Stimulated activated CD8-positive, alpha-beta memory T cell treated with anti-CD3 and anti-CD28 coated beads, Interleukin-15, amount 100 ng/mL, for 24 hours (primary cell): ENCODE measurements at regions not wholly inside any gene's neighbourhood (a gene's known extent, or its start where the extent isn't known, plus 50 kb on each side); places are given as distances from the start of the nearest gene placed in this dataset.

Source experiments
- DNase-seq: peaks from one replicate; pipeline ENCODE4 v3.0.0-alpha.2; 2020; ENCODE audit warnings: low read depth

DNA sequence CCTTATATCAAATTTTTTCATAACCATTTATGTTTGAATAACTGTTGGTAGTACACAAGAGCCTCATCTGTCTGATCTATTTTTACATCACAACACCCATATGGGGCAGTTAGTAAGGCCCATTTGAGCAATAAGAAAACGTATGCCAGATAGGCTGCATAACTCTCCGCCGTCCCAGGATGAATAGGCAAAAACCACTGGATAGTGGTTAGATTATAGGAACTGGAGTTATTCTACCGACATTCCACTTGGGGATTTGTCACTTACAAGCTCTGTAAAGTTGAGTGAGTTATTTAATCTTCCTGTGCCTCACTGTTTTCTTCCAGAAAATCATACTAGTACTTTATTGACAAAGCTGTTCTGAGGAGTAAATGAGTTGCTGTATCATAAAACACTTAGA lies 881.9 kb downstream of the QKI start:
- no peak for DNase-seq

- DNase-seq = no peak
These were observed 879.7 kb downstream of the QKI start for GRCh38 chr6:164294047-164294784.

DNA sequence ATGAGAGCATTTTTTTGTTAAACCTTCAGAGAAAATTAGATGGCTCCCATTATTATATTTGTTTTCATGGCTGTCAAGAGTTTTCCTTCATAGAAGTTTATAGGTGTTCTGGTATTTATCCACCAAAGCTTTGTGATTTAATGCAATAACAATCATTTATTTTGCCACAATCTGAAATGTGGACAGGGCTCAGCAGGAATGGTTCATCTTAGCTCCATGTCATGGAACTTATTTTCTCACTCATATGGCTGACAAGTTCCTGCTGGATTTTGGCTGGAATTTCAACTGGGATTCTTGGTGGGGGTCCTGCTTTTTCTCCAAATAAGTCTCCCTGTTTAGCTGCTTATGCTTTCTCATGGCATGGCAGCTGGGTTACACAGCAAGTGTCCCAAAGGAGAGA lies 876.7 kb downstream of the QKI start:
- no peak for DNase-seq

DNA sequence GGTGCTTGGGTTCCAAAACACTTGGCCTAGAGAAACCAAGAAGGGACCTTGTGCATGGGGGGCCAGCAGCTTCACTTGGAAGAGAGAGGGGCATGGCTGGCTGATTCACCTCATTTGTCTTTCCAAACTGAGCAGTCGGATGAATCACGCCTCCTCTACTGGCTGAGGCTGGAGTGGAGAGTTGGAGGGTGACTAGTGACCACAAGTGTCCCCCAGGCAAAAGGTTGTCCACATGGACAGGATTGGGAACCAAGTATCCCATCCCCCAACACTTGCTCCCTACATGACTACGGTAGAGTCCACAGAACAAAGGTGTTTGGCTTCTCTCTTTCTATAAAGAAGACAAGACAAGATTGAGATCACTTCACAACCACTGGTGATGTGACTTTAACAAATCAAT lies 875.6 kb downstream of the QKI start:
- DNase-seq = no peak

GRCh38 chr6:164286011-164286410 lies 871.5 kb downstream of the QKI start:
- no peak for DNase-seq

GRCh38 chr6:164283574-164283973 lies 869.1 kb downstream of the QKI start:
- DNase-seq = no peak

GRCh38 chr6:164276211-164276610 lies 861.7 kb downstream of the QKI start:
- DNase-seq = no peak

GRCh38 chr6:164275773-164276172 lies 861.3 kb downstream of the QKI start:
- no peak for DNase-seq

GRCh38 chr6:164274493-164274892 lies 860.0 kb downstream of the QKI start:
- no peak for DNase-seq

GRCh38 chr6:164273491-164273890 lies 859.0 kb downstream of the QKI start:
- DNase-seq = no peak

GRCh38 chr6:164266851-164267250 lies 852.3 kb downstream of the QKI start:
- DNase-seq = no peak

DNA sequence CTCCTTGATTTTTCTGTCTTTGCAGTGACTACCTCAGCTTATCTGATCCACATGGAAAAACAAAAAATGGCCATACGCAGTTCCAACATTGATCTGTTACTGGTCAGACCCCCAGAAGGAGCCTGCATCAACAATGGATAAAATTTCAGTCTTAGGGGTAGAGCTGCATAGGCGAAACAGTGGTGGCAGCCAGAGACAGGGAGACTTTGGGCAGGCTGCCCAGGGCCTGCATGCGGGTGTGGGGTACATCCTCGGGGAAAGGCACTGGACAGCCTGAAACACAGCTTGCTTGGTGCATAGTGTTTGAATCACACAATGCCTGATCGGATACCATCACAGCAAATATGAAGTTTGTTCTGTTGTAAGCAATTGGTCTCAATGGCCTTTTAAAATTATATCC lies 847.8 kb downstream of the QKI start:
- no peak for DNase-seq

- DNase-seq = no peak
These were observed 843.9 kb downstream of the QKI start for GRCh38 chr6:164258421-164258820.

DNA sequence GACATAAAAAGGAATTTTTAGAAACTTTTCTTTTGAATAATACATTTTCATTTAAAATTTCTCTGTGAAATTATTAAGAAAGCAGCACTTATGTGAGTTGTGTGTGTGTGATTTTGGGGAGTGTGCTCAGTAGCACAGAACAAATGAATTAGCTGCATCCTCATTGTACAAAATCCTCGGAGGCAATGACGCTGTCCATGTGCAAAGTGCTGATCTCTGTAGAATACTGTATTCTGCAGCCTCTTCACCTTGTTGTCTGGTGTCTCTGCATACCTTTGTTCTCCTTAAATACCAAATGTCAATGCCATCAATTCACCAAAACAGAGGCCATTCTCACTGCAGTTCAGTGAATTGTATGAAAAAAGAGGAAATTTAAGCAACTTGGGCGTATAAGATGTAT lies 838.4 kb downstream of the QKI start:
- DNase-seq = no peak

GRCh38 chr6:164252291-164252690 lies 837.8 kb downstream of the QKI start:
- DNase-seq = no peak

DNA sequence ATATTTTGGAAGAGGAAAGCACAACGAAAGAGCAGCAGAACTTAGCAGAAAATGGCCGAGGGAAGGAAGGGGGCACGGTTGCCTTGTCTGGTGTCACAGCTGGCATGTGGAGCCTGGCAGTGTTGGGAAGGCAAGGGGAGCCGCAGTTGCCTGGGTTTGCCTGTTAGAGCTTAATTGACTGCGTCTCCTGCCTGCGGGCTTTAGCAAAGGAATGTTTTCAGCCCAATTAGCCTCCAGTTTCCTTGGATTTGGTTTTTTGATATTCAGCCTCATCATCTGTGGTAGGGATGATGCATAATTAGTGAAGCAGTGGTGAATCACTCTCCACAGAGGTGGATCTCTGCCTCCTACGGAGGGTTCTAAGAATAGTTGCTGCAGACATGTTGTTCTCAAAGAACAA lies 832.6 kb downstream of the QKI start:
- no peak for DNase-seq

DNA sequence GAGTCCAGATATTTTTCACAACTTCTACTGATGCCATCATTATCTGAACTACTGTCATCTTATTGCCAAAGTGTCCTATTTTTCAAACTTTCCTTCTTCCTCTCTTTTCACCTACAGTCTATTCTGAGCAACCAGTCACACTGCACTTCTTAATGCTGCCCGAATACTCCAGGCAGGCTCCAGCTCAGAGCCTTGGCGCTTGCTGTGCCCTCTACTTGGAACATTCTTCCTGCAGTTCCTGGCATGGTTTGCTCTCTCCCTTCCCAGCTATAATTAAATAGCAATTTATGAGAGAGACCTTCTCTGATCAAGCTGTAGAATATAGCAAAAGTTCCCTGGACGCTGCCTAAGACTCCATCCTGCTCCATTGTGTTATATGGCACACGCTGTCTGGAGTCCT lies 831.6 kb downstream of the QKI start:
- DNase-seq = no peak

- DNase-seq = no peak
These were observed 829.4 kb downstream of the QKI start for GRCh38 chr6:164243949-164244348.

- no peak for DNase-seq
These were observed 828.6 kb downstream of the QKI start for GRCh38 chr6:164243012-164243610.

- no peak for DNase-seq
These were observed 816.3 kb downstream of the QKI start for GRCh38 chr6:164230804-164231203.

- DNase-seq = no peak
These were observed 815.7 kb downstream of the QKI start for GRCh38 chr6:164230259-164230658.

DNA sequence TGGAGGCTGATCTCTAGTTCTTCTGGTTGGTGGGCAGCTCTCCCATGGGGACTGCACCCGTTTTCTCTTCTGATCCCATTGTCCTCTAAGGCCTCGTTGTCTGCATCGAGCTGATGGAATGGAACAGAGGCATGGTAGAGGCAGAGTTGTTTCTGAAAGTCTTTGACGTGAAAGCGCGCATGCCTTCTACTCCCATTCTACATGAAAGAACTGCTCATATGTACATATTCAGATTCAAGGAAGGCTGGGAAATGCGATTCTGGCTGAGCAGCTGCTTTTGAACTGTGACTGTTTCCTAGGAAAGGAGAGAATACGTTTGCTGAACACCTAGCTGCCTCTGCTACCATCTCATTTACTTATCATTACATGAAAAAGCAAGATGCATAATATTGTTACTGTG lies 815.2 kb downstream of the QKI start:
- DNase-seq = no peak

GRCh38 chr6:164227952-164228522 lies 813.5 kb downstream of the QKI start:
- no peak for DNase-seq

DNA sequence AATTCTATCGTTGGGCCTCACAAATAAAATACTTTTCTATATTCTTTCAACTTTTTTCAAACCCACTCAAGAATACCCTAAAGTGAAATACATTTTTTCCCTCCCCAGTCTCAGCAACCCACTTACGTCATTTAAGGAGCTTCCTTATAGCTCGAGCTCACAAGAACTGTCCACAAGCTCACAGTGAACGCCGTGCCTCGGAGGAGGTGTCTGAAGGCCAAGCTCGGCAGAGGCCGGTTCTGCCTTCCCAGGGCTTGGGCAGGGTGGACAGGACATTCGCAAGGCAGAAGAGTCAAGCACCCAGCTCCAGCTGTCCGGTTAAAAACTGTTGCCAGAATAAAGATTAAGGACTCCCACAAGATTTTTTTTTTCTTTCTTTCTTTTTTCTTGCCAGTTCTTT lies 802.3 kb downstream of the QKI start:
- DNase-seq = no peak
